Right hindlimb (tissue), 1 donor: ENCODE measurements at regions not wholly inside any gene's neighbourhood (a gene's known extent, or its start where the extent isn't known, plus 50 kb on each side); places are given as distances from the start of the nearest gene placed in this dataset.

Experiments
- DNase-seq: peaks from one replicate; pipeline ENCODE4 v3.0.0-alpha.2; 2018

DNA sequence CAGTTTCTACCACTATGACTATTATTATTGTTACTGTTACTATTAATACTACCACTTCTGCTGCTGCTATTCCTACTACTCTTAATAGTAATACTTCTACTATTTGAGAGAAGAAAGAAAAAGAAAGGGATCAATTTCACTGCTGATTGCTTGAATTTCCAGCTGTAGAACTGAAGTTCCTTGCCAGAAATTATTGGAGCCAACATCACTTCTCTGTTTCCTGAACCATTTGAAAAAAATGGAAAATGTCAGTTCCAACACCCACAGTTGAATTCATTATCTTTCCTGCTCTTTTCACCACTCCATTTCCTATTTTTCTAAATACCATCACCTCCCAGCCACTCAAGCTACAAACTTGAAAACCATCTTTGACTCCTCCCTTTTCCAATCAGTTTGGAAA lies 54.1 kb upstream of the PIK3C2G start:
- no peak for DNase-seq

GRCh38 chr12:18206198-18206597 lies 55.1 kb upstream of the PIK3C2G start:
- no peak for DNase-seq

DNA sequence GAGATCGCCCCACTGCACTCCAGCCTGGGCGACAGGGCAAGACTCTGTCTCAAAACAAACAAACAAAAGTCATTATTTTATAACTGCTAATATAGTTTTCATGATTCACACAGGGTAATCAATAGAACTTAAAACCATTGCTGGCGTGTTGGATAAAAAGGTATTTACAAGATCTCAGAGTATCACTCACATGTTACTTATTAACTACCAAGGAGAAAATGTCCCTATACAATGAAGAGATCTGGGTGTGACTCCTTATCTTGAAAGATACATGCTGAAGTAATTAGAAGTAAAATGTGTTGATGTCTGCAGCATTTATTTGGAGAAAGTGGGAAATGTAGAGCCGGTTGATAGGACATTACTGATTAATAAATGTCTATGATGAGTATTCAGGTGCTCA lies 57.3 kb upstream of the PIK3C2G start:
- no peak for DNase-seq

DNA sequence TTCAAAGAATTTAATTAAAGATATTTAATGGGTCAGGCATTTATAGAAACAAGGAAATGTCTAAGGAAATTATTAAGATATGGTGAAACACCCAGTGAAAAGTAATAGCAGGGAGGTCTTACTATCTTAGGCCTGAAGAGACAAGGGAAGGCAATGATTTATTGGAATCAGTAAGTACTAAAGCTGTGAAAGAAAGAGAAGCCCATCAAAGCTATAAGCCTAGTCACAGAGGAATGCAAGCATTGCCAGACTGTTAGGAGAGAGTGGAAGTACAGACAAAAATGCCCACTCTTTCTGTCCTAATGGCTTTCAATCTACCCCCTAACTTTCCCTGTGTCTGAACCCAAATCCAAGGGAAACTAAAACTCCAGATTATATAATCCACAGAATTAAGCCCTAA lies 69.2 kb upstream of the PIK3C2G start:
- DNase-seq: no peak

DNA sequence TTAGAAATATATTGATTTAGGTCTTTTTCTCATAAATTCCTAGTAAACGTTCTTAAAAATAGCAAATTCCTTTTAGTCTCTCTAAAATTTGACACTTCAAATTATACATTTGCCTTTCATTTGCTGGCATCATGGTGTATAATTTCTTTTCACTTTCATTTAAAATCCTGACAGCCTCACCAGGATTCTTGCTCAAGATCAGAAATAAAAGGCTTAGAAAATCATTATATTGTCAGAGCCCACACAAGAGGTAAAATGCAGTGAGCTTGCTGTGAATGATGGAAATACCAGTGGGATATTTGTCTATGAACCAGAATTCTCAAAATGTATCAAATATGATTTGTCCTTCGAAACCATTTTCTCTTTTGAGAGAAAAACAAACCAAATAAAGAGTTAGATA lies 78.2 kb upstream of the PIK3C2G start:
- no peak for DNase-seq

DNA sequence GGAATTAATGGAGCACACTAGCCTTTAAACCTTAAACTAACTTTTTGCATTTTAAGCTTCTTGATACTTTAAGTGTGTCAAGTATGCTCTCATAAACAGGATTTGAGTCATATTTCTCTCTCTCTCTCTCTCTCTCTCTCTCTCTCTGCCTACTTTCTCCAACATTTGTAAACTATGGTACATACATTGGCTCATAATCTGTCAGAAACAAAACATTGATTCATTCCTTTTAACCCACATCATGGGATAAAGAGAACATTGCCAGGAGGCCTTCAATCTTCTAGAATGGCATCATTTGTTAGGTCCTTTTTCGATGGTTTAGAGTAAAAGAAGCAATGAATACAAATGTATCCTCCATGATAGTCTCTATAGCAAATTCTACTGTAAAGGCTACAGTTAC lies 81.6 kb upstream of the RERGL start:
- no peak for DNase-seq

DNA sequence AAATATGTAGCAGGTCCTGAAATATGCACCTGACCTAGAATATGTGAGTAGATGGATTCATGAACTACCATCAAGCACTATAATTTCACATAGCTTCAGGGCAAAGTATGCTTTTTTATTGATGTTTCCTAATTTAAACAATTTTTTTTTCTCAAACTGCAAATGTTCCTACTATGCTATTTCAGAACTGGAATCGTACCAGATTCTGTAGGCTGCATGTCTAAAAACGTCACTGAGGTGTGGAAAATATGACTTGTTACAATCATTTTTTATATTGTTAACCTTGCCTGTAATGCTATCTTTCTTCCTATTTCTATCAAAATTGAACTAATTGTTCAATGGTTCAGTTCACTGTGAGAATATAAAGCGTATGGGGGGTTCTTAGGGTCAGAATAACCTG lies 78.0 kb upstream of the RERGL start:
- DNase-seq: no peak

- no peak for DNase-seq
These were observed 75.9 kb upstream of the RERGL start for GRCh38 chr12:18165889-18166288.

GRCh38 chr12:18165422-18165871 lies 75.5 kb upstream of the RERGL start:
- no peak for DNase-seq

GRCh38 chr12:18160901-18161300 lies 70.9 kb upstream of the RERGL start:
- no peak for DNase-seq

DNA sequence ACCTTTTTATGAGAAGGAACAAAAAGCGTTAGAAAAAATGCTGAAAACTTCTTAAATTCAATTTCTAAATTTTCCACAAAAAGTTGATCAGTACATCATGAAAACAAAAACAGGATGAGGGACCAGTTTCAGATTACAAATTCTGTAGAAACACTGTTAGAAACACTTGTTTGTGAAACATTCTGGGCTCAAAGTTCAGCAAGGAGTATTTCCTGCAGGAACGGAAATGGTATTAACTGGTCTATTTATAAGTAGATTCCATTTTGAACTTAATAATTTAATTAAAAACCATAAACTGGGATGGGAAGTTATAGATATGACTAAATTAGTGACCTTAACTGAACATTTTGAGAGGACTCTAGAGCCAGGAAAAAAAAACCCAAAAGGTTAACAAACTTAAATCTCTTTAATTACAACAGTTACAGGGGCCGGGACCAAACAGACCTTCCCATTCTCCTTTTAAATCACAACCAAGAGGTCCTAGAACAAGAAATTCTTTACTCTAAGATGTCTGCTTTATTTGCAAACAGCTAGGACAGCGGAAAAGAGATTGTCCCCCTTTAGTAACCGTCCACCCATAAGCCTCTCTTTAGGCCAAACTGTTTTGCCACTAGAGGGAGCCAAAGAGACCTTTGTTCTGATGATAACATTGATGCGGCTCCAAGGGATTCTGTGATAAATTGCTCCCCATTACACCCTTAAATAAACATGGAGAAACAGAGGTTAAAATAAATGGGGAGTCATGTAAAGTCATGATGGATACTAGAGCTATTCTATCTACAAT lies 69.0 kb upstream of the RERGL start:
- DNase-seq: no peak

GRCh38 chr12:18153826-18154225 lies 63.8 kb upstream of the RERGL start:
- DNase-seq: no peak

- DNase-seq: no peak
These were observed 61.0 kb upstream of the RERGL start for GRCh38 chr12:18151036-18151435.

GRCh38 chr12:18148961-18149360 lies 59.0 kb upstream of the RERGL start:
- DNase-seq: no peak

- DNase-seq: no peak
These were observed 56.4 kb upstream of the RERGL start for GRCh38 chr12:18146363-18146762.

DNA sequence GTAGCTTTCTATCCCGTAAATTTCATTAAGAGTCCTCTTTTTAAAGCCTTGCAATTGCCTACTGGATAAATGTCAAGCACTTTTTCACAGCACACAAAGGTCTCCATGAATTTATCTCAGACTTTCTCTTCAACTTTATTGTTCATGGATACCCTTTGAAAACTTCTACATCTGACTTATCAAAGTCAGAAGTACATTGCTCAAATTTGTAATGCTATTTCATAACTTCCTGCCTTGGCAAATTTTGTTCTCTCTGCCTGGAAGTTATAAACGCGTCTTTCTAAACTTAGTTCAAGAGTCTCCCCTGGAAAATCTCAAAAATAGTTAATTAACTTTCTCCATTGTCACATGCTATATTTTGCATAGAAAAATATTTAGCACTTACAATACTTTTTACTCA lies 55.9 kb upstream of the RERGL start:
- no peak for DNase-seq

GRCh38 chr12:18141048-18141982 lies 51.3 kb upstream of the RERGL start:
- peak; percentile 30 for DNase-seq

GRCh38 chr12:18139989-18140596 lies 50.1 kb upstream of the RERGL start:
- DNase-seq: no peak
